GM23338 (cell line): ENCODE measurements at regions not wholly inside any gene's neighbourhood (a gene's known extent, or its start where the extent isn't known, plus 50 kb on each side); places are given as distances from the start of the nearest gene placed in this dataset.

ENCODE experiments used
- ATAC-seq: fragments of 200-7000 bp; cut with Tn5 transposase; 3 replicates; pipeline ENCODE4 v1.9.1; 2020
- DNase-seq: peaks from one replicate; pipeline ENCODE4 v3.0.0-alpha.2; 2015; ENCODE audit warnings: low spot score
- H2AFZ ChIP-seq: fragments of 200-600 bp; sonication (generic); 2 replicates; pipeline ENCODE4 v1.8.0; 2016; ENCODE audit warnings: antibody characterized with exemption, mild to moderate bottlenecking, moderate library complexity
- H3F3A ChIP-seq: fragments of 200-600 bp; sonication (generic); replicated peaks from 2 replicates; pipeline ENCODE4 v1.8.0; 2017; ENCODE audit warnings: antibody characterized with exemption, mixed run types, low read depth
- H3K27ac ChIP-seq: fragments of 200-600 bp; sonication (generic); 2 replicates; pipeline ENCODE4 v1.6.1; 2016; ENCODE audit warnings: low read depth
- H3K27me3 ChIP-seq: fragments of 200-600 bp; sonication (generic); 2 replicates; pipeline ENCODE4 v1.8.0; 2016; ENCODE audit warnings: mild to moderate bottlenecking, mixed run types, moderate library complexity; ENCODE audit not compliant: insufficient read depth
- H3K36me3 ChIP-seq: fragments of 200-600 bp; sonication (generic); 2 replicates; pipeline ENCODE4 v1.8.0; 2016; ENCODE audit warnings: mild to moderate bottlenecking; ENCODE audit not compliant: insufficient read depth
- H3K4me1 ChIP-seq: fragments of 200-600 bp; sonication (generic); 2 replicates; pipeline ENCODE4 v1.8.0; 2016; ENCODE audit warnings: mild to moderate bottlenecking, moderate library complexity; ENCODE audit not compliant: insufficient read depth
- H3K4me2 ChIP-seq: fragments of 200-600 bp; sonication (generic); 2 replicates; pipeline ENCODE4 v1.7.1; 2017; ENCODE audit warnings: mixed run types
- H3K4me3 ChIP-seq: fragments of 200-600 bp; sonication (generic); 2 replicates; pipeline ENCODE4 v1.6.1; 2016; ENCODE audit warnings: mixed run types
- H3K79me2 ChIP-seq: fragments of 200-600 bp; sonication (generic); replicated peaks from 2 replicates; pipeline ENCODE4 v1.8.0; 2017; ENCODE audit warnings: mild to moderate bottlenecking; ENCODE audit not compliant: insufficient read depth
- H3K9me2 ChIP-seq: fragments of 200-600 bp; sonication (generic); 2 replicates; pipeline ENCODE4 v1.8.0; 2017; ENCODE audit not compliant: insufficient read depth
- H4K20me1 ChIP-seq: fragments of 200-600 bp; sonication (generic); replicated peaks from 2 replicates; pipeline ENCODE4 v1.8.0; 2017; ENCODE audit warnings: mild to moderate bottlenecking; ENCODE audit not compliant: insufficient read depth
- H3K27ac Mint-ChIP-seq: 2 replicates; pipeline ENCODE4 v1.8.0; 2020; ENCODE audit warnings: inconsistent platforms, mild to moderate bottlenecking, moderate library complexity, mixed read lengths
- H3K27me3 Mint-ChIP-seq: 3 replicates; pipeline ENCODE4 v1.8.0; 2022; ENCODE audit warnings: low read depth, mild to moderate bottlenecking, moderate library complexity, mixed read lengths, inconsistent platforms; ENCODE audit not compliant: insufficient read depth, poor library complexity
- H3K36me3 Mint-ChIP-seq: 3 replicates; pipeline ENCODE4 v1.8.0; 2021; ENCODE audit warnings: low read depth, mild to moderate bottlenecking, inconsistent platforms, moderate library complexity, mixed read lengths
- H3K4me1 Mint-ChIP-seq: 3 replicates; pipeline ENCODE4 v1.8.0; 2020; ENCODE audit warnings: mild to moderate bottlenecking, inconsistent platforms, mixed read lengths
- H3K4me3 Mint-ChIP-seq: 3 replicates; pipeline ENCODE4 v1.8.0; 2021; ENCODE audit warnings: moderate library complexity, mild to moderate bottlenecking, inconsistent platforms, mixed read lengths
- H3K9me3 Mint-ChIP-seq: 3 replicates; pipeline ENCODE4 v1.8.0; 2020; ENCODE audit warnings: moderate library complexity, mild to moderate bottlenecking, inconsistent platforms, mixed read lengths
- CREB1 ChIP-seq: fragments of 250-450 bp; sonication (Bioruptor Pico); IDR thresholded peaks from 2 replicates; pipeline ENCODE4 v1.5.0; 2020; ENCODE audit warnings: low read depth, mild to moderate bottlenecking, moderate library complexity
- CTCF ChIP-seq, 2 experiments: fragments of 200-600 bp in 1 of 2; sonication (generic) in 1 of 2; conservative IDR thresholded peaks; 2 replicates each; pipeline versions ENCODE4 v1.5.1 to v1.6.1; 2016 to 2017; ENCODE audit warnings: antibody characterized with exemption in 2 of 2, low read depth in 2 of 2, mild to moderate bottlenecking in 2 of 2, moderate library complexity in 1 of 2
- ETS1 ChIP-seq: IDR thresholded peaks from 2 replicates; pipeline ENCODE4 v1.6.1; 2016; ENCODE audit warnings: antibody characterized with exemption
- REST ChIP-seq: IDR thresholded peaks from one replicate; pipeline ENCODE4 v1.6.1; 2018; ENCODE audit warnings: antibody characterized with exemption; ENCODE audit not compliant: unreplicated experiment
- STAT1 ChIP-seq: IDR thresholded peaks from one replicate; pipeline ENCODE4 v1.6.1; 2016; ENCODE audit warnings: antibody characterized with exemption; ENCODE audit not compliant: unreplicated experiment
- ZNF331 ChIP-seq: fragments of 250-450 bp; sonication (Bioruptor Pico); IDR thresholded peaks from 2 replicates; pipeline ENCODE4 v1.5.0; 2020; ENCODE audit warnings: low read depth, mild to moderate bottlenecking, moderate library complexity
- ZNF462 ChIP-seq: fragments of 250-450 bp; sonication (Bioruptor Pico); IDR thresholded peaks from 2 replicates; pipeline ENCODE4 v1.5.0; 2020; ENCODE audit warnings: mild to moderate bottlenecking, moderate library complexity

GRCh38 chr6:130766239-130767144, 60.7 kb upstream of the SMLR1 start (continued):
- TF ChIP-seq ZNF331 (CRISPR knock-in tag), result no peak
- no peak for TF ChIP-seq CTCF (conservative IDR thresholded peaks at IDR 0.05; ENCODE audit: low read depth in 2 of 2)
- no peak for TF ChIP-seq ETS1
- TF ChIP-seq STAT1, result no peak

GRCh38 chr6:130769861-130770260, 57.3 kb upstream of the SMLR1 start:
- Histone ChIP-seq H3F3A (no peaks in the 10 kb centered on the region), H3K4me2 (no peak overlapping the region), H3K79me2 (no peaks in the 10 kb centered on the region), H2AFZ (no peak overlapping the region), H3K27ac (no peak overlapping the region), H3K36me3 (no peaks in the 10 kb centered on the region), H3K4me1 (no peaks in the 10 kb centered on the region), H3K9me2 (0 out of 2 replicates have a peak, but pooled peaks cover 10% of the 10 kb centered on the region), H4K20me1 (no peaks in the 10 kb centered on the region), H3K4me3 (no peak overlapping the region), H3K27me3 (no peaks in the 10 kb centered on the region)
- no peaks in the 10 kb centered on the region for H3K9me3 Mint-ChIP-seq
- no peak overlapping the region for H3K4me3 Mint-ChIP-seq
- no peaks in the 10 kb centered on the region; the same call in 2 of the 3 replicates for H3K4me1 Mint-ChIP-seq
- no peak overlapping the region for H3K27ac Mint-ChIP-seq
- peaks cover 2% of the 10 kb centered on the region for H3K27me3 Mint-ChIP-seq
- DNase-seq, result no peak
- H3K36me3 Mint-ChIP-seq, result no peaks in the 10 kb centered on the region
- ATAC-seq, result no peak
- no peak for TF ChIP-seq REST
- no peak for TF ChIP-seq CREB1 (CRISPR knock-in tag)
- no peak for TF ChIP-seq ZNF462
- TF ChIP-seq CTCF (conservative IDR thresholded peaks at IDR 0.05; ENCODE audit: low read depth in 2 of 2), result no peak
